Suppressor macrophage (primary cell): ENCODE measurements at regions not wholly inside any gene's neighbourhood (a gene's known extent, or its start where the extent isn't known, plus 50 kb on each side); places are given as distances from the start of the nearest gene placed in this dataset.
"Not testable (repeated sequence)": the region's sequence is repeated elsewhere in the genome, so short reads cannot be mapped to it uniquely, and the experiment has no call there.

Experiments
- DNase-seq, 4 experiments: peaks; one replicate each; pipeline ENCODE4 v3.0.0-alpha.2; 2020 to 2022

DNA sequence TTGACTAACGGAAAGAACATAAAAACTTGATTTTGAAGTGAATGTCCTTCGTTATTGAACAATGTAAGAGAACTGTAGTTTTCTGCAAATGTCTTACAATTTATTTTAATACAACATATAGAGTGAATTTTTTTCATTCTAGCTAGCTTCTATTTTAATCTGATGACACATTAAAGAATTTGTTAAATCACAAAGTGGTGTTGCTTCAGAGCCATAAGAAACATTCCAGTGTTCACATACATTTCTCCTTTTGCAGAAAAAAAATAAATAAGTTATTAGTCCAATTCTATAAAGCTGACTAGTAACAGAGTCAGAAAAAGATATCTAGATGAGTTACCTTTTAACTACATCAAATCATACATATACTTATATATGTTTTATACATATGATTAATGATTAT is 914.3 kb upstream of the SLC39A10 start:
- DNase-seq: no peak

GRCh38 chr2:194739217-194739616 is 917.8 kb upstream of the SLC39A10 start:
- DNase-seq: no peak

DNA sequence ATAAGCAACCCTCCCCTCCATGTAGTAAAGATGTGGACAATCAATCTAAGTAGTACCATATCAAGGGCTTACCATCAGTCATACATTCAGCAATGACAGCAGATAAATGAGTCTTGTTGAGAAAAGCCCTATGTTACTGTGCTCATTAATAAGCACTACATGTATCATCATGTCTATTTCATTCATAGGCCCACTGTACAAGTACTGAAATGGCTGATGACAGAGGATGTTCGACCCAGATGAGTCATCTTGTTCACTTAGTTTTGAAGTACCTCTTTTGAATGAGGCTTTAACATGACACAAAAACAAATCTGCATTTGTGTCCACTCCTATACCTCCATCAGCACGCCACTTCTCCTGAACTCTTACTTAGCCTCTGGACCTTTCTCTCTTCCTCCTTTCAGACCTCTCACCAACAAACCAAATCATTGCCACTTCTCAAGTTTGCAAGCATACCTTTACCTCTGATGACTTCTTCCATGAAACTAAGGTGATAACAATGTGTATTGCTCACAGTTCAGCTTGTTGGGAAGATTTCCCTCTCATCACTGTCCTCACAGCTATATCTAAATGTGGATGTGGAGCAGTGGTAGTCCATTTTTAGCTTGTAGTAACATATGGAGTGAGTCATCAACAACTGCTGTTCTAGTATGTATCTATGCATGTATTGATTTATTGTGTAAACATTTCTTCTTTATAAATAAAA is 921.0 kb upstream of the SLC39A10 start:
- DNase-seq: no peak

GRCh38 chr2:194730266-194730665 is 926.8 kb upstream of the SLC39A10 start:
- no peak for DNase-seq

DNA sequence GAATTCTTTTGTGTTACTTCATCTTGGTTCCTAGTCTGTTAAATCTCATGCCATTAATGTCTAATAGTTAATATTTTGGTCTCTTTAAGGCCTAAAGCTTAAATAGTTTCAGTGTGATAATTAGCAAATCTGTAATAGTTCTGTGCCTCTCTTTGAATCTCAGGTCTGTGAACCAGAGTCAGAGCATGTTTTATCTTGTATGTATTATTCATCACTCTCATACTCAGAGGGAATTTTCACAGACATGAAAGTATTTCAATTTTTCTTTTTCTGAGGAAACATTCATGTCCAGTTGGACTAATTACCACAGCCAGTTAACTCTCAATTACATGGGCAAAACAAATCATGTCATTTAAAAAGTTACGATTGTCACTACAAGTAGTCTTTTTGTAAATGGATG is 931.9 kb upstream of the SLC39A10 start:
- no peak for DNase-seq

DNA sequence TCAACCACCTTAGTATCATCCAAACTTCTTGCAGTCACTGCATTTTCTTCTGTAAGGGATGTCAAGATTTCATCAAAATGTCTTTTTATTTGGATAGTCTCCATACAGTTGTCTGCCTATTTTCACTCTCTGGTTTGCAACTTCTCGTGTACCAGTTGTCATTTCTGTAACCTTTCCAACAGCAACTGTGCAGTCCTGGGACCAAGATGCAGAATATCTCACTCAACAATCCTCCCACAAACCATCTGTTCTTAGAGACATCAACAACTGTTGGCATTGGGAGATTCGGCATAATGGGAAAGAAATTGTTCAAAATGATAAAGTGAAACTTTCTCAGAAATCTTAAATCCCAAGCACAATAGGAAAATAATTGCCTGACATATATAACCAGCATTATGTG is 933.6 kb upstream of the SLC39A10 start:
- no peak for DNase-seq

DNA sequence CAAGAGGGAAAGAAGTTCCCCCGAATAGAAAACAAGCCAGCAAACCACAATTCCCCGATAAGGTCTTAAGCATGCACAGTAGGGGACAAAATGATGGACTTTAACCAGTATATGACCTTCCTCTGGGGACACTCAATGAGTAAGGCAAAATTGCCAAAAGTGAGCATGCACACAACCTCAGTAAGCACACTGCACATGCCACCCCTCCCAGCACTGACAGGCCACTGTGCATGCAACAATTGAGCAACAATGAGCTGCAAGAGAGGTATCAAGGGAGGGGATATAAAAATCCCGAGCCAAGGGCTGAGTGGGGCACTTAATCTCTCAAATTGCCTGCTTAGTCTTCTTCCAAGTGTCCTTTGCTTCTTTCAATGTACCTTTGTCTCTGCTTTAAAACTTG is 935.8 kb upstream of the SLC39A10 start:
- DNase-seq: no peak

GRCh38 chr2:194720462-194720861 is 936.6 kb upstream of the SLC39A10 start:
- no peak for DNase-seq

- DNase-seq: no peak
Measured at GRCh38 chr2:194718881-194719280, 938.1 kb upstream of the SLC39A10 start.

DNA sequence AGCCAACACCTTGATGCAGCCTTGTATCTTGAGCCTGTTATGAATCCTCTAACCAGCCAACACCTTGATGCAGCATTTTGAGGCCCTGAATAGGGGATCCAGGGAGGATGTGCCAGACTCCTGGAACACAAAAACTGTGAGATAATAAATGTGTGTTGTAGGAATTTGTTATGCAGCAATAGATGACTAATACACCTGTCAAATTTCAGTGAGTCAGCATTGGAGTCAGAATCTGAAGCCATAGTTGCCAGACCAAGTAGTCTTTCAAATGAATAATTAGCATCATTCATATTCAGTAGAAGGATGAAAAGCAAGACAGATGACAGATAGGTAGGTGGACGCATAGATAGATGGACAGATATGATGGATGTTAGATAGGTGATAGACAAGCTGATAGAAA is 942.5 kb upstream of the SLC39A10 start:
- no peak for DNase-seq

DNA sequence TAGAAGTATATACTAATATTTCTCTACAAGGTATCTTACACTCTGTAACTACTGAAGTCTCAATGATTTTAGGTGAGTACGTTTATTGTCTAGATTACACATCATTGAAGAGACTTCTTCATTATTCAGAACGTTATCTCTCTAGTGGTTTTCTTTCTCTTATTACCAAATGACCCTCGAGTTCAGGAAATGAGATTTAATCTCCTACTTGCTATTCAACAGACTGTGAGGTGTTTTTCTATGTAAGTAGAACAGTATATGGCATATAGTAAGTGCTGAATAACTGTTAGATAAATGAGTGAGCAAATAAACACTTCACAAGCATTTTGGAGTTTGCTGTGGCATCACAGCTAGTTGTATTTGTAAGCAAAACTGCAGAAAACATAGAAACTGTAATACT is 947.2 kb upstream of the SLC39A10 start:
- no peak for DNase-seq

DNA sequence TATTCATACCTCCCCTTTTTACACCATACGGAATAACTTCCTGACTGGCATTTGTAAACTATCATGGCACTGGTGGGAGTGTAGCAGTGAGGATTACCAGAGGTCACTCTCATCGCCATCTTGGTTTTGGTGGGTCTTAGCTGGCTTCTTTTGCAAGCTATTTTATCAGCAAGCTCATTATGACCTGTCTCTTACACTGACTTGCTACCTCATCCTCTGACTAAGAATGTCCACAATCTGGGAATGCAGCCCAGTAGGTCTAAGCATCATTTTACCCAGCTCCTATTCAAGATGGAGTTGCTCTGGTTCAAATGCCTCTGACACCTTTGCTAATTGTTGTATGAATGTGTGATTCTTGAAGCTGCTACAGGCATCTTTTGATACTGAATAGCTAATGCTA is 950.8 kb upstream of the SLC39A10 start:
- DNase-seq: no peak

DNA sequence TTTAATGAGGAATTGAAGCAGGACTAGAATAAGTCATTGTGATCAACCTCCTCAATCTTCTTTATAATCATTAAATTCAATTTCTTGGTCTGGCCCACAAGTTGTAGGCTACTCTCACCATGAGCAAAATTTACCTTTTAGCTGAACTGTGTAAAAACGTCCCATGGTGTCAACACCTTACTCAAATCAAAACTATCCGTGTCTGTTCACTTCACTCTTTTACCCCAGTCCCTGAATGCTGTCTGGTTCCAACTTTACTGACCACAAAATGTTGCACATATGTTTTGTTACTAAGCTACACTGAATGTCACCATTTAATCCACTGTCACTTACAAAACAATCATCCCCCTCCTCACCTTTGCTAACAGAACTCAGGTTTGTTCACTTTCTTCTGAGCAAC is 951.6 kb upstream of the SLC39A10 start:
- DNase-seq: no peak

- DNase-seq: no peak
Measured at GRCh38 chr2:194700726-194701125, 956.3 kb upstream of the SLC39A10 start.

DNA sequence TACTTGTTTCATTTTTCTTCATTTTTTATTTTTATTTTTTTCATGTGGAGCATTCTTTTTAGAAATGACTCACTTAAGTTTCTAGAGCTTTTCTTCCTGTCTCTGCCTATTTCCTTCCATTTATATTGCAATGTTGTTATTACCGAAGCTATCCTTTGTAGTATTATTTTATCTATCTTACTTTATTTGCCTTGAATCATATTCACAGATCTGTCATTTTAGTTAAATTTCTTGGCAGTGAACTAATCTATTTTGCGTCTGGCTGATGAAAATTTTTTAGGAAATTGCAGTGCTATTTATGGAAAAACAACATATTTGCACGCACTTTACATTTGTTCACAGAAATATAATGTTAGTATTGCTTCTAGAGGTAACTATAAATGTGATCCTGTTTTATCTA is 956.9 kb upstream of the SLC39A10 start:
- DNase-seq: no peak

DNA sequence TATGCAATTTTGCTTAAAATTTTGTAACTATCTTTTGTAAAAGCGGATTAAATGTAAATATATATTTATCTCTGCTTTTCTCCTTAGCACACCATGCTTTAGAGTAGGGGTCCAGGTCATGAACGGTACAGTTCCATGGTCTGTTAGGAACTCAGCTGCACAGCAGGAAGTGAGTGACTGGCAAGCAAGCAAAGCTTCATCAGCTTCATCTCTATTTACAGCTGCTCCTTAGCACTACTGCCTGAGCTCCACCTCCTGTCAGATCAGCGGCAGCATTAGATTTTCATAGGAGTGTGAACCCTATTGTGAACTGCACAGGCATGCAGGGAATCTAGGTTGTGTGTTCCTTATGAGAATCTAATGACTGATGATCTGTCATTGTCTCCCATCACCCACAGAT is 959.0 kb upstream of the SLC39A10 start:
- no peak for DNase-seq

GRCh38 chr2:194697439-194697838 is 959.6 kb upstream of the SLC39A10 start:
- no peak for DNase-seq

DNA sequence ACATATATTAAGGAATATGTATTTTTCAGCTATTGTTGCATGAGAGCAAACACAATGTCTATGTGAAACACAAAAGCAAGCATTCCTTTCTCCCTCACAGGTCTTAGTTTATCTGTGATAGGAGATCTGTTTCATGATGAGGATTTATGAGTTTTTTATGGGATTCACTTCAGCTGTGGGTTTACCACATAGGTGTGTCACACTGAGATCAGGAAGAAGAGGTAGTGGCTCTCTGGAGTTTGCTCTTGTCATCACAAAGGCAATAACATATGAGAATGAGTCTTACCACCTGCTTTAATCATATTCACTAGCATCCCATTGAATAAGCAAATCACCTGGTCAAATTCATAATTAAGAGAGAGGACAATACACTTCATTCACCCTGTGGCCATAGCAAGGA is 960.3 kb upstream of the SLC39A10 start:
- no peak for DNase-seq

DNA sequence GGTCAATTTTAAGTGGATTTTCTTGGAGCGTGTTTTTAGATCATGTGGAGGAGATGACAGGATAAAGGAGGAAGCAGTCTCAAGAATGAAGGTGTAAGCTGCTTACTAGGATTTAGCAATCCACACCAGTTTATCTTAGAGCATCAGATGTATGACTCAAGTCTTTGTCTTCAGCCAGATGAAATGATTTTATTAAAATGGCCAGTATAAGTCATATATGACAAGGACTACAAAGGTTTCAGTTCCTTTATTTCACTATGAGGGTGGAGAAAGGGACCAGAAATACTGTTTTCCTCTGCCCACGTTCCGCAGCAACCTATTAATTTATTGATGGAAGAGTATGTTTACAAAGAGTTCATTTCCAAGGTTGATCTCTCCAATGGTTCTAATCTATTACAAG is 970.5 kb upstream of the SLC39A10 start:
- DNase-seq: no peak

DNA sequence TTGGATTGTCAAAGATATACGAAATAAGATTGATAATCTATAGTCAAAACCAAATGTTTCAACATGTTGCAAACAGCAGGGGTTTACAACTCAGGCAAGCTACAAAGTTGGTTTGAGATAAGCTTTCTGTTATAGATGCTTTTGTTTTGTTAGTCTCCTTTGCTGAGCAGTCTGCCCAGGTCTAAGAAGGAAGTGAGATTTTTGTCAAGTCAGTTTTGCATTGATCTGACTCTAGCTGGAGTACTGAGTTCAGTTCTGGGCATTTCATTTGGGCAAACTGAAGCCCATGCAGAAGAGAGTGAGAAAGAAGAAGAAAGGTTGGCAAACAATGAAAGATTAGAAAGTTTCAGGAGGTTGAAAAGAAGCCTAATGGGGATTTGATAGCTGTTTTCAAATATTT is 983.0 kb upstream of the SLC39A10 start:
- DNase-seq: no peak

DNA sequence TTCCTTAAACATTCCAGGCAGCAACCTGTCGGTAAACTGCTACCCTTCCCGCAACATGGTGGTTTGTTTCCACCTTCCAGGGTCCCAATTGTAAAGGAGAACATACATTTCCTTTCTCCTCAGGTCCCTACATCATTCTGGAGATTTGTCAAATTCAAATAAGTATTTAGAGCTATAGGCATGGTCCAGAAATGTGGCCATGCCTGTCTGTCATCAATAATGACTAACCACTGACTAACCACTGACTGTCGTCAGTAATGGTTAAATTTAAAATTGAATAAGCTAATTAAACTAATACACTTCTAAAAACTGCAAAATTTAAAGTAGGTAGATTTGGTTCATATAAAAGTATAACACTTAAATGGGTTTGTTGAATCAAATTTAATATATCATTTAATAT is 984.0 kb upstream of the SLC39A10 start:
- DNase-seq: no peak

DNA sequence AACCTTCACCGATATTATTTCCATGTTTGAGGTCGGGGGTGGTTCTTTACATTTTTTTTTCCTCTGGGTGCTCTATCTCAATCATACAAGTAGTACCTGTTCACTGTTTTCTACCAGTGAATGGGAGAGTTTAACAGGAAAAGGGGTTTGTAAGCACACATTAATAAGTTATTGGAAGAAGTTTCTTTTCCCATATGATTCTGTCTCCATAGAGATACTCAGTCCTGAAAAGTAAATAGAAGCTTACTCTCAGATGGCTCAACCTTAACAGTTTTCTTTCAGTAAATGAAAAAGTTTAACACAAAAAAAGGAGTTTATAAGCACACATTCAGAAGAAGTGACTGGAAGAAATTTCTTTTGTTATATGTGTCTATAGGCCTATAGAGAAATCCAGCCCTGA is 995.6 kb upstream of the SLC39A10 start:
- DNase-seq: no peak

- not testable (repeated sequence) for DNase-seq
Measured at GRCh38 chr2:194639057-194639456, 1018.0 kb upstream of the SLC39A10 start.

- no peak for DNase-seq
Measured at GRCh38 chr2:194621945-194622344, 1035.1 kb upstream of the SLC39A10 start.

- no peak for DNase-seq
Measured at GRCh38 chr2:194619366-194619765, 1037.7 kb upstream of the SLC39A10 start.
